ENCODE measurements at regions not wholly inside any gene's neighbourhood (a gene's known extent, or its start where the extent isn't known, plus 50 kb on each side); places are given as distances from the start of the nearest gene placed in this dataset.

GRCh38 chr7:89796481-89796880 lies 357.8 kb upstream of the STEAP1 start:
- peaks cover 2% of the 10 kb centered on the region for H3K27me3 Mint-ChIP-seq (ENCODE audit: insufficient read depth, unreplicated experiment)
- intact Hi-C loops (cut with micrococcal nuclease; ENCODE audit: unreplicated experiment), result no loop called here
- H3K4me3 Mint-ChIP-seq (ENCODE audit: unreplicated experiment), result no peak overlapping the region
- ChIA-PET CTCF (no interaction called here), POLR2A (no interaction called here)
- H3K27ac Mint-ChIP-seq (ENCODE audit: unreplicated experiment), result no peak overlapping the region
- no peaks in the 10 kb centered on the region for H3K36me3 ChIP-seq (ENCODE audit: control insufficient read depth, insufficient read depth, low read length)
- no peaks in the 10 kb centered on the region for H3K4me1 ChIP-seq
- H3K9me3 Mint-ChIP-seq (ENCODE audit: unreplicated experiment), result no peaks in the 10 kb centered on the region
- no peaks in the 10 kb centered on the region for H3K27me3 ChIP-seq (replicated peaks; ENCODE audit: control insufficient read depth, insufficient read depth, low read length)
- H3K4me3 ChIP-seq (ENCODE audit: low read depth, low read length), result no peak overlapping the region
- no TSS peak for BruUV-seq (replicated peaks)
- no peaks in the 10 kb centered on the region for H3K9me3 ChIP-seq
- H3K4me1 Mint-ChIP-seq (ENCODE audit: low read depth, unreplicated experiment), result no peaks in the 10 kb centered on the region
- DNase-seq, result no peak
- TF ChIP-seq CTCF (IDR thresholded peaks at IDR 0.05; ENCODE audit: insufficient read depth in 1 of 2, low read depth in 1 of 2, low read length in 1 of 2, severe bottlenecking in 1 of 2, unreplicated experiment in 1 of 2), result no peak
- no peaks in the 10 kb centered on the region for H3K36me3 Mint-ChIP-seq (ENCODE audit: insufficient read depth, unreplicated experiment)

GRCh38 chr7:89797965-89798598 lies 356.2 kb upstream of the STEAP1 start:
- POLR2A ChIA-PET, result no interaction called here
- H3K4me3 Mint-ChIP-seq (ENCODE audit: unreplicated experiment), result no peak overlapping the region
- no peaks in the 10 kb centered on the region for H3K9me3 ChIP-seq
- no peak for DNase-seq
- H3K36me3 Mint-ChIP-seq (ENCODE audit: insufficient read depth, unreplicated experiment), result no peaks in the 10 kb centered on the region
- peaks cover 2% of the 10 kb centered on the region for H3K27me3 Mint-ChIP-seq (ENCODE audit: insufficient read depth, unreplicated experiment)
- intact Hi-C loops (cut with micrococcal nuclease; ENCODE audit: unreplicated experiment), result no loop called here
- no peak overlapping the region for H3K27ac Mint-ChIP-seq (ENCODE audit: unreplicated experiment)
- TF ChIP-seq CTCF (IDR thresholded peaks at IDR 0.05; ENCODE audit: insufficient read depth in 1 of 2, low read depth in 1 of 2, low read length in 1 of 2, severe bottlenecking in 1 of 2, unreplicated experiment in 1 of 2), result no peak
- H3K9me3 Mint-ChIP-seq (ENCODE audit: unreplicated experiment), result no peaks in the 10 kb centered on the region
- H3K4me1 Mint-ChIP-seq (ENCODE audit: low read depth, unreplicated experiment), result no peaks in the 10 kb centered on the region
- no peaks in the 10 kb centered on the region for H3K36me3 ChIP-seq (ENCODE audit: control insufficient read depth, insufficient read depth, low read length)
- H3K4me1 ChIP-seq, result no peaks in the 10 kb centered on the region
- no TSS peak for BruUV-seq (replicated peaks)
- no peak overlapping the region for H3K4me3 ChIP-seq (ENCODE audit: low read depth, low read length)
- CTCF ChIA-PET, result no interaction called here
- no peaks in the 10 kb centered on the region for H3K27me3 ChIP-seq (replicated peaks; ENCODE audit: control insufficient read depth, insufficient read depth, low read length)

GRCh38 chr7:89798599-89798996 lies 355.7 kb upstream of the STEAP1 start:
- no peak overlapping the region for H3K4me3 Mint-ChIP-seq (ENCODE audit: unreplicated experiment)
- ChIA-PET POLR2A (no interaction called here), CTCF (no interaction called here)
- H3K9me3 Mint-ChIP-seq (ENCODE audit: unreplicated experiment), result no peaks in the 10 kb centered on the region
- no peaks in the 10 kb centered on the region for H3K4me1 ChIP-seq
- no TSS peak for BruUV-seq (replicated peaks)
- no peaks in the 10 kb centered on the region for H3K27me3 ChIP-seq (replicated peaks; ENCODE audit: control insufficient read depth, insufficient read depth, low read length)
- H3K36me3 ChIP-seq (ENCODE audit: control insufficient read depth, insufficient read depth, low read length), result no peaks in the 10 kb centered on the region
- TF ChIP-seq CTCF (IDR thresholded peaks at IDR 0.05; ENCODE audit: insufficient read depth in 1 of 2, low read depth in 1 of 2, low read length in 1 of 2, severe bottlenecking in 1 of 2, unreplicated experiment in 1 of 2), result no peak
- H3K27ac Mint-ChIP-seq (ENCODE audit: unreplicated experiment), result no peak overlapping the region
- no peaks in the 10 kb centered on the region for H3K4me1 Mint-ChIP-seq (ENCODE audit: low read depth, unreplicated experiment)
- no peaks in the 10 kb centered on the region for H3K36me3 Mint-ChIP-seq (ENCODE audit: insufficient read depth, unreplicated experiment)
- intact Hi-C loops (cut with micrococcal nuclease; ENCODE audit: unreplicated experiment), result no loop called here
- H3K9me3 ChIP-seq, result no peaks in the 10 kb centered on the region
- H3K4me3 ChIP-seq (ENCODE audit: low read depth, low read length), result no peak overlapping the region
- H3K27me3 Mint-ChIP-seq (ENCODE audit: insufficient read depth, unreplicated experiment), result peaks cover 2% of the 10 kb centered on the region
- no peak for DNase-seq
